Lung microvascular endothelial cell (primary cell): ENCODE measurements at regions not wholly inside any gene's neighbourhood (a gene's known extent, or its start where the extent isn't known, plus 50 kb on each side); places are given as distances from the start of the nearest gene placed in this dataset.

ENCODE experiments used
- DNase-seq, 2 donors: peaks; one replicate each; pipeline versions ENCODE4 v3.0.0 to v3.0.0-alpha.2; 2010; ENCODE audit warnings: low read depth in 2 of 2

DNA sequence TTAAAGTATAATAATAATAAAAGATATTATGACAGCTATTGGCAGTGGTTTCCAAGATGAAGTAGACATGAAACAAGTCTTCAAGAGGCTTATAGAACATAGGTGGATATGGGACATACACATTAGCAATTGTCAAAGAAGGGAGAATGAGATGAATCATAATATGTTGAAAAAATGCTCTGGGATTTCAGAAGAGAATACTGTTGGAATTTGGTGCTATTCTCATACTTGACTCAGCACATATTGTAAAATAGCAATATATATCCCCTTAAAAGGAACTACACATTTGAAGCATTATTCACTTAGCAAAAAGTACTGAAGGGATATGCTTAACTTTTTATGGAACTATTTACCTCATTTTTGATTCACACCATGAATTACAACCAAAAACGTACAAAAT, 577.2 kb upstream of the PCDH15 start:
- no peak for DNase-seq

DNA sequence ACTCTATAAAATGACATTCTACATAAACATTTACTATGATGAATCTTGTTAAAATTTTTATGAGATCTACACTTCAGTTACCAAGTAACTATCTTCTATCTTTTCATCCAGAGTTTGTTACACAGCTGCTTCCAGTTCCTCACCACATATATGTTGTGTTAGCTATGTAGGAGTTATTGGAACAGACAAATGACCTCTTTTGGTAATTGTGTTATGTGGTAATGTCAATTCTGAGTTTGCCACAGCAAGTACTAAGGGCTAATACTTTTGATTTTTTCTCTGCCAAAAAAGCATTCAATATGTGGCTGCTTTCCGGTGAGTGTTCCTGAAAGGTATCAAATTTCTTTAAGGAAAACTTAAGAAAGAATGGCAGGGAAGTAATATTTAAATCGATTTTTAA, 573.9 kb upstream of the PCDH15 start:
- peak in 1 of 2 donors; percentile 0 for DNase-seq

DNA sequence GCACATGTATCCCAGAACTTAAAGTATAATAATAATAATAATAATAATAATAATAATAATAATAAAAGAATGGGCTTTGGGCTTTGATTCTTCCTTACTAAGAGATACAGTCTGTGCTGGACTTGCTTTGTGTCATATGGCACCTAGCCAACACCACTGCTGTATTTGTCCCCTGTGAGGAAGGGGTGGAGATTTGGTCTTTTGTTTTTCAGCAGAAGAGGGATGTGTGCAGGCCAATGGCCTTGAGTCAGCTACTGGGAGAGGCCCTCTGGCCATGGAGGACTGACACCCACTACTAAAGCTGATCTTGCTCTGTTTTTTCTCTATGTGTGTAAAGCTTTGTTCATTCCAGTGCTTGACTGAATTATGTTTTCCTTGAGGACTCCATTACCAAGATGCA, 573.0 kb upstream of the PCDH15 start:
- peak; percentile 19 to 67 for DNase-seq

DNA sequence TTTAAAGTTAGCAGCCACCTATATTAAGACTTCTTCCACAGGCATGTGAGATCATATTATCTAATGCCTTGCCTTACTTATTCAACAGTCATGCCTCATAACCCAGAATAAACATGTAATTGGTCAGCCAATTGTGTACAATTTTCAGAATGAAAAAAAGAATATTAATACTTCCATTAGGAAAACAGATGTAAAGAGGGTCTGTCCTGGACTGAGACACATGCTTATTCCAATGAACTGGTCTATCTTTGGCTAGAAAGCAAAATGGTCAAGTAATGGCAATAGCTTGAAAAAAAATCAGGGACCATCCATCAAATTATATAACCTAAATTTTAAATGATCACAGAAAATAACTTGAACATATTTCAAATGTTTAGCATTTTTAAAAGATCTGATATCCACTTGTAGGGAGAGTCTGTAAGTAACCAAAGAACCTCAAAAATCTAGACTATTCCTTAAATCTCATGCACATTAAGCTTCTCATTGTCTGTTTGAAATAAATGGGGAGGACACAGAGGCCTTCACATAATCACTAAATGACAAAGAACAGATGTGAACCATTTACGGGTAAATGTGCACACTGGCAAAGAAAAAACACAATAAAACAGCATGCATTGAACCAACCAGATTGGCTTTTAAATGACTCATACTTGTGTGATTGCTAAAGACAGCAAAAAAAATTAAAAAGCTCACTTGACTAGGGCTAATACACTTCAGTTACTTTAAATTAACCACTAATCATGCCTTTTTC, 568.8 kb upstream of the PCDH15 start:
- DNase-seq: no peak

DNA sequence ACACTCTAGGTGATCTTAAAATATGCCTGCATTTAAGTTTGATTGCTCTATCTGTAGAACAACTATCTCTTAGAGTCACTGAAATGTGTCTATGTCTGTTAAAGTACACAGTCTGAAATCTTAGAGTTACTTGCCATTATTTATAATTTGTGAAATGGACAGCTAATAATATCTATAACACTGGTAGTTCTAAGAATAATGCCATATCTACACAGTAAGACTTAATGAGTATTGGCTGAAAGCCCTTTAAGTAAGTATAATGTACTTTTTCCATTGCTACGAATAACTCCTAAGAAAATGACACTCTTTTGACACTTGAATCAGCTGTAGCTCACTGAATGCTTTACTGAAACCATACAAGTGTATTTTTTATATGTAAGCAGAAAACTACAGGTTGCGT, 567.4 kb upstream of the PCDH15 start:
- no peak for DNase-seq

DNA sequence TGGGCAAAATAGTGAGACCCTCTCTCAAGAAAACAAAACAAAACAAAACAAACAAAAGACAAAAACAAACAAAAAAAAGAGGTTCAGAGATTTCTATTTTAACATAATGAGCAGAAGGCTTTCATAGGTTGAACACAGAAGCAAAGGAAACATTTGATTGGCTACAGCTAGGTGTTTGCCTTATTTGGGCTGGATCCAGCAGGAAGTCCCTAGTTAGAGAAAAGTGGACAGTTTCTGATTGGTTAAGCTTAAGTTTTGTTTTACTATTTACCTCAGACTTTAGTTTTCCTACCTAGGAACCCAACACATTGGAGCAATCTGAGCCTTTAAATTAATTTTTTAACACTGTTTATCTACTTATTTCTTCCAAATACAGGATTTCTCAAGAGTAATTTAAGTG, 566.5 kb upstream of the PCDH15 start:
- DNase-seq: no peak

DNA sequence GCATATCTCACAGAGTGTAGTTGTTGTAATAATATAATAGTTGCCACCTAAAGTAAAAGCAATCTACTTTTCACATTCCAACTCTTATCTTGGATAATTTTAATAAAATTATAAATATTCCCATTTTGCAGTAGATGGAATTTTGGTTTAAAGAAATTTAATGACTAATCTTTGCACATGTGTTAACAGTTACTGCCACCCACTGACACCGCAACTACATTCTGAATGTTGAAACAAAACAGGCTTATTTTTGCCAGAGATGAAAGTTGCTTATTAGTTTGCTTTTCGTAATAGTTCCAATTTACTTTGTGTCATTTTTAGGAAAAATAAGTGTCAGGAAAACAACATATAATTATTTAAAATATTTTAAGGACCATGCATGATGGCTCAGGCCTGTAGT, 557.5 kb upstream of the PCDH15 start:
- no peak for DNase-seq

DNA sequence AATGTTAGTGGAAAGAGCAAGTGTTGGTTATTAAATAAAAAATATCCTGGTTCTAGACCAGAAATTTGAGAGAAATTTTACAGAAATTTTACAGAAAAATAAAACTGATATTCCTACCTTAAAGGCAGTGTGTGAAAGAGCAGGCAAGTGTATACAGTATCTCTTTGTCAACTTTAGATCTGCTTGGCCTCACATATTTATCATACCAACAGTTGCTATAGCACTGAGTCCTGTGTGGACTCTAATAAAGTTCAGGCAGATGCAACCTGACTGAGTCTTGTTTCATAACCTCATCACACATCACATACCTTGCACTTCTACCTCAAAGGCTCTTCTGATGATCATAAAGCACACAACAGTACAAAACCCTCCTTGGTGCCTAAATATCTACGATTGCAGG, 552.4 kb upstream of the PCDH15 start:
- no peak for DNase-seq

DNA sequence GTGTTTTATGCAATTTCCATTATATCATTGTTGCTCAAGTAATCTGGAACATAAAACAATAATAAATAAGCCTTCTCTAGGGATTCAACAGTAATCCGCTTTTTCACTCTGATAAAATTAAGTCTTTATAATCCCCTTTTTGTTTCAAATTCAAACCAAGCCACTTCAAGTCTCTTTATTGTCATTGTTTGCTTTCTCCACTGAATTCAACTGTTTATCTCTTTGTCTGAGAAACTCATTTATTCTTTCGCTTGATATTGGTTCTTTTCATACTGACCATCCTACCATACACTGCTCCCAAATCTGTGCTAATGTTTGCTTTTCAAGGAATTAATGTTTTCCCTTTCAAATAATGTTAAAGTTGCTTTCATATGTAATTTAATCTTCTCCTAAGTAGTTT, 550.4 kb upstream of the PCDH15 start:
- DNase-seq: no peak

DNA sequence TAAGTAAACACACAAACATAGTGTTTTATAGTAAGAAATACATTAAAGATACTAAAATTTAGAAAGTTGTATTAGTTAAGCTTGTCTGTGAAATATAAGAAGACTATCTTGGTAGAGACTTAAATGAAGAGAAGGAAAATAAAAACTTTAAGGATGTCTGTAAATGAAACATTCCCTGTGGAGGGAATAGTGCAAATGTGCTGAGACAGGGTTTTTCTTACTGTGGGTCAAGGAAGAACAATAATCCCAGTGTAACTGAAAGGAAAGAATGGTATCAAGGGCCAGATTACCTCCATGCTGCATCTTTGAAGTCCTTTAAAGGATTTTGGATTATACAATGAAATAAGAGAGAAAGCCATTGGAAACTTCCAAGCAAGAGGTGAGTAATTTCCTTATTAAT, 547.5 kb upstream of the PCDH15 start:
- no peak for DNase-seq

DNA sequence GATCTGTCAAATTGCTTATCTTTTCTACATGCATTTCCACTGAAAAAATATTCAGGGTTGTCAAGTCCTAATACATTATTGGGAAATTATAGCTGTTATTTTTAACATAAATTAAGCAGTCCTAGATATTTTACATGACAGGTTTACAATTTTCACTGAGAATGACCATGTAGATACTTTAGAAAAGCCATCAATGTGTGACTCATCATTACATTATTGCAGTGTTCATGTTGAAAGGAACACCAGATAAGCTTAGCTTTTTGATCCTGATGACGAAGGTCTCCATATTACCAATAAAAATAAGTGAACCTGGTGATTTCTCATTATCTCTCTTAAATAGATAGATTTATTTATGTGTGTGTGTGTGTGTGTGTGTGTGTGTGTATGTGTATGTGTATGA, 529.5 kb upstream of the PCDH15 start:
- DNase-seq: no peak

DNA sequence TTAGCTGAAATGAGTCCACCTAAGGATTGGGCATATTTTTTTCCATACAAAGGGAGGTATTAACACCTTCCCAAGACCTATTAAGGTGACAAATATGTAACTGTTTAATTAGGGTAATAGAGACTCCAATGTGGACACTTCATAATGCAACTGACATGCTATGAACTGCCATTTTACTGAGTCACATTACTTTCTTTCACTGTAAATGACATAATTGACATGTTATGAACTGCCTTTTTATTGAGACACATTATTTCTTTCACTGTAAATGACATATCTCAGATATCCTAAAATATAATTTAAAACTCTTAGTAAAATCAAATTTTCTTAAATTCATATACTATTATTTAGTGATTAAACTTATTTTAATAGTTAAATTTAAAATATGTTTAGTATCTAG, 528.8 kb upstream of the PCDH15 start:
- DNase-seq: no peak

DNA sequence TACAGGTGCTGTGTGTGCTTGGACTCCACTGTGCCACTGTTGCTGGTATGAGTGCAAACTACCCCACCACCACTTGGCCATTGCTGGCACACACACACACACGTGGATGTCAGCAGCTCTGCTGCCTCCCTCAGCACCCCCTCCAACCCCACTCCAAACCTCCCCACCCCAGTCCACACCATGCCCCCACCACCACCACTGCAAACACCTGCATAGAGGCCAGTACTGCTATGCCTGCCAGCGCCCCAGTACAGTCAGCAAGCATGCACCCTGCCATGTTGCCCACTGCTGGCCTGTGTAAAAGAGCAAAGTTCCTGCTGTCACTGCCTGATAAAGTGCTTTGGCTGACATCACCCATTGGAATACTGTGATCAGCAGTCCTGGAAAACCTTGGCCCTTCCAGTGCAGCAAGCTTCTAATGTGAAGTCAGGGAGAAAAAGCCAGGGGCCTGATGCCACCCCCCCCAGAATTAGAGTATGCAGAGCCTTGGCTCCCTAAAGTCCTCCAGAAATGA, 519.2 kb upstream of the PCDH15 start:
- no peak for DNase-seq

DNA sequence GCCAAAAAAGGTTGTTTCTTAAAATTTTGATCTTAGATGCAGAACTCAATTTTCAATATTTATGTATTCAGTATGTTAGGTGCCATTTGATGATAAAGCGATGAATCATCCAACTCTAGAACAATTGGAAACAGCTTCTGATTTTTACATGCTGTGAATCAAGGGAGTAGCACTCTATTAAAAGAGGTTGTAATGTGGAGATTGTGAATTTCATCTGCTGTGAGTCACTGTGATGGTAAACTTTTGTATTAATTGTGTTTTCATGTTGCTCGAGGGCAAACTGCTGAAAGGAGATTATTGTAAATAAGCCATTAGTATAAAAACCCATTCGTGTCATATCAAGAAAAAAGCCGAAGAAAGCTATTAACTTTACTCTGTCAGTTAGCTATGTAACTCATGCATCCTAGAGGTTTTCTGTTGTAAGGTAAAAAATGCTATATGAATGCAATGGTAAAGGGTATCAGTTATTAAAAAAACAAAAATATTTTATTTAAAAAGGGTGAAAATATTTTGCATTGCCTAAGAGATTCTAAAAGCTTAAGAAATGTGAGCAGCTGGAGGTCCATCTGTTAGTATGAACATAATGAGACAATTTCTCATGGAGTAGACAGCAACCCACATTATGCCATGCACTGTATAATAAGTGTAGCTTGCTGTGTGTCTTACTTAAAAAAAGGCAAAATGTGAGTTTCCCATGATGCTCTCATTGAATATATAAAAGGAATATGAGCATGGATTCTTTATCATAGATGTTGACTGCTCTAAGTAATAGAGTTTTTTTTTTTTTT, 511.0 kb upstream of the PCDH15 start:
- no peak for DNase-seq

DNA sequence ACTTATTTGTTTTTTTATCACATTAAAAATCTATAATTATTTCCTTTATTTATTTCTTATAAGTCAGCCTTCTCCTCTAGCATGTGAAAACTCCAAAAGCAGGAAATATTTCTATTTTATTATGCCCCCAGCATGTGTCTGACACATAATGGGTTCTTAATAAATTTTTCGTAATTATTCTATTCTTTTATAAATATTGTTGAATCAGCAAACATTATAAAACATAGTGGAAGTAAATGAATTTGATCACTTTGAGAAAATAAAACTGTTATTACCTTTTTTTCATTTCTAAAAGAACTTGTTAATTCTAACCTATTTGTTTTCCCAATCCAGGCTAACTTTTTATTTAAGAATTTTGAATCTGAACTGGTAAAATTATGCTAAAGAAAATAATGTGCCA, 509.1 kb upstream of the PCDH15 start:
- DNase-seq: no peak

DNA sequence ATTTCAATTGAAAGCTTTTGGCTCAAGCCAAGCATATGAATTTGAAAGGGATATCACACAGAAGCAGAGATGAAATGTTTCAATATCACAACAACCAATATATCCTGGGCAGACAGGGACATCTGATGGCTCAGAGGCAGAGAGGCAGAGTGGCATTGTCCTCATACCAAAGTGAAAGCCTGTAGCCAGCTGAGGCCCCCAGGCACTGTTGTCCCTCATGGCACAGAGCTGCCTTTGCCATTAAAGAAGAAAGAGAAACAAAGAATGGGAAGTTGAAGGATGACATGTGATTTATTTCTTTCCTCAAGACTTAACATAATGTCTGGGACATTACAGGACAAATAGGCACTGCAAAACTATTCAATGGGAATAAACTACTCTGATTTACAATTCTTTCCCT, 504.3 kb upstream of the PCDH15 start:
- no peak for DNase-seq

DNA sequence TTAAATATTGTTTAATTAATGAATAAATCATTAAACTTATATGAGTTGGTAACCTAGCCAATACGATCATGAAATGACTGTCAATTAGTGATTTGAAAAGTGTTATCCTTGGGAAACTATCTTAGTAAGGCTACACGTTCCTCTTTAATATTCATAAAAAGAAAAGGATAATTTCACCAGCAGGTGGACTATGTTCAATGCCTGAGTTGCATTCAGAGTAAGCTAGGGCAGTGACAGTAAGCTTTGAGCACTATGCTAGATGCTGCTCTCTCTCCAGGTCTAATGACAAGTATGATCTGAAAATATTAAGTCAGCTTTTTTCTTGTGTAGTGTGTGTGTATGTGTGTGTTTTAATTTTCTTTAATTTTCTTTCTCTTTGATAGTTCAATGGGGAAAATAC, 486.3 kb upstream of the PCDH15 start:
- DNase-seq: peak in 1 of 2 donors; percentile 7

DNA sequence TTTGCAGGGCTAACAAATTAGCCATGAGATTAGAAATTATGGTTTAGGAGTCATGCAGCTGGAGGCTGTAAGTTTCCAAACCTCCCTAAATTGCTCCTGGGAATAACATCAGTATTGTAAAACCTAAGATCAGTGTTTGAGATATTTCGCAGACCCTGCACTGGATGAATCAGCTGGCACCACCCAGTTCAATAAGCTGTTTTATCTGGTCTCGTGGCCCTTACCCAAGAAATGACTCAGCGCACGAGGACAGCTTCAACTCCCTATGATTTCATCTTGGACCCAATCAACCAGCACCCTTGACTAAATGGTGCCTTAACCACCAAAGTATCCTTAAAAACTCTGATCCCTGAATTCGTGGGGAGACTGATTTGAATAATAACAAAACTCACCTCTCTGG, 482.0 kb upstream of the PCDH15 start:
- DNase-seq: no peak

DNA sequence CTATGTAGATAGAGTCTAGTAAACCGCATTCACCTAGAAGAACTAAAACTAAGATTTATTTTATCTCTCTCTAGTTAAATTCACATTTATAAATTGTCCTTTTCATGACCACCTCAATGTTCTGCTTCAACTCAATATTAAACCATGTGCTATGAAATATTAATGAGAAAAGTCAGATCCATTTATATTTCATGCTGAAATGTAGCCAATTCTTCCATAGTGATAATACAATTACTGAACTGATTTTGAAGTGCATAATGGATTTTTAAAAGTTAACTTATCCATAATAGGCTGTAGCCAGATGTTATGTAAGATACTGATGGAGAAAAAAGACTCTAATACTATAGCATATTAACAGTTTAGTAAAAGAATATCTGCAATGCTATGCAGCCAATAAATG, 479.7 kb upstream of the PCDH15 start:
- DNase-seq: no peak

DNA sequence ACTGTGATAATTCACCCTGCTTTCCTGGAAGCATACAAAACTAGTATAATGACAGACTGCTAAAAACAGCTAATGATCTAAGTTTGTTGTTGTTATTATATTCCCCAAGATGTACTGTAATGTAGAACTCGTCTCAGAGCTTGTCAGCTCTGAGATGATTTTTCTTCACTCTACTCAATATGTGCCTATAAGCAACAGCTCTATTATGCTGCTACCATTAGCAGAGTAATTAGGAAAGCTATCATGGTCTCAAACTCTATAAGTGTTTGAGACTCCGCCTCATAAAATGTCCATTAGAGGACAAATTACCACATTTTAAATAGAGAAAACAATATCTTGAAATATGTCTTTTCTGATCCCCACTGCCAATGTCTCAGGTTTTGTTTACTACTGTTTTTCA, 476.5 kb upstream of the PCDH15 start:
- no peak for DNase-seq

DNA sequence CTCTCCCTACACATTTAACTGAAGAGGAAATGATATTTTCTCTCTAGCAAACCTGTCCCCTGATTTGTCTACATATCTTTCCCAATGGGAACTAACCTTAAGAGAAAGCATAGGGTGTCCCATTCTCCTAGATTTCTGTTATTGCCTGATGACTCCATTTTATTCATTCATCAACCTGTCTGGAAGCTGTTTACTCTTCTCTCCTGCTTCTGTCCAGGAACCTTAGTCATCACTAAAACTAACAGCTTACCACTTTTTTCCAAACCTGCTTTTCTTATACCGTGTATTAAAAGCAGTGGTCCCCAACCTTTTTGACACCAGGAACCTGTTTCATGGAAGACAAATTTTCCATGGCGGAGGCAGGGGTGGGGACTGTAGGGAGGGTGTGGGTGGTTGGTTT, 473.3 kb upstream of the PCDH15 start:
- no peak for DNase-seq

DNA sequence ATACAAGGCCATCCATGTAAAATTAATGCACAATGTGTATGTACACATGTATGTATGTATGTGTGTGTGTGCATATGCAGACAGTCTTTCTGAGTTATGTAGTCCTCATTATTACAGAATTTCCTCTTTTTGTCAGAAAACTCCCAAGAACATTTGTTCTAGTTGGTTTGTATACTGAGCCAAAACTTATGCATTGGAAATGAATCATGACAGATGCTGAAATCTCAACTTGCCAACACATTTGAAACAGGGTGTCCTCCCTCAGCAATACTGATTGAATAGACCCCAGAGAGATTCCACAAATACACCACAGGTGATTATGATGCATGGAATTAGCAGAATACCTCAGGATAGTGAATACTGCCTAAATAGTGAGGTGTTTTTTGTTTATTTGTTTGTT, 472.9 kb upstream of the PCDH15 start:
- DNase-seq: no peak

DNA sequence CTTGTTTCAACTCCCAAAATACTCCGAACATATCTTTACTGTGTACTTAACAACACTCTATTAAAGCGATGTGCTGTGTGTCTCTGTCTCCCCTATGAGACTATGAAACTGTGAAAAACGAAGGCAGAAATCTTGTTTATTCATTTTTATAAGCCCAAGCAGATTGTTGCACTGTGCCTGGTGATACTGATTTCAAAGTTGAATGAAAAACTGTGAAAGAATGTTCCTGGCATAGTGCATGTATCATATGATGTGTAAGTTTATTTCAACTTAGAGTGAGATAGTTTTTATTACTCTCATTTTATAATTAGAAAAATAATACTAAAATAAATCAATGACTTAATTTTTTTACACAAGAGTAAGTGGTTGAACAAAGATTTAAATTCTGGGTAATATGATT, 471.9 kb upstream of the PCDH15 start:
- DNase-seq: no peak
